ENCODE measurements at regions not wholly inside any gene's neighbourhood (a gene's known extent, or its start where the extent isn't known, plus 50 kb on each side); places are given as distances from the start of the nearest gene placed in this dataset.

DNA sequence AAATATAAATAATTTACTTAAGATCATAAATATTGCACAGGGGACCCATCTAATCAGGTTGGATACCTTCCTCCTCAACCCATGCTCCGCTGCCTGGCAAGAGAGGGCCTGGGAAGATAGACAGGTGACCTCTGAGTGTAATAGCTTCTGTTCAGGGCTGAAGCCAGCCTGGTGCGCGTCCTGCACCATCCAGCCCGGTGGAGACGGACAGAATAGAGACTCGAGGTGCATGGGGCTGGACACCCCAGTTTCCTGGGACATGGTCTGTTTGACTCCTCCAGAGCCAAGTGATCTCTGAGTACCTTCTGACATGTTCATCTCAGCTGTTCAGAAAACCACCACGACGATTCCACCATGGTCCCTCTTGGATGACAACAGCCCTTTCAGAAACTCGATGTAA, 209.3 kb upstream of the MYT1L start:
- DNase-seq (ENCODE audit: low read depth) = no peak
- no peak overlapping the region for H3K4me3 ChIP-seq (ENCODE audit: low read depth, low read length)

DNA sequence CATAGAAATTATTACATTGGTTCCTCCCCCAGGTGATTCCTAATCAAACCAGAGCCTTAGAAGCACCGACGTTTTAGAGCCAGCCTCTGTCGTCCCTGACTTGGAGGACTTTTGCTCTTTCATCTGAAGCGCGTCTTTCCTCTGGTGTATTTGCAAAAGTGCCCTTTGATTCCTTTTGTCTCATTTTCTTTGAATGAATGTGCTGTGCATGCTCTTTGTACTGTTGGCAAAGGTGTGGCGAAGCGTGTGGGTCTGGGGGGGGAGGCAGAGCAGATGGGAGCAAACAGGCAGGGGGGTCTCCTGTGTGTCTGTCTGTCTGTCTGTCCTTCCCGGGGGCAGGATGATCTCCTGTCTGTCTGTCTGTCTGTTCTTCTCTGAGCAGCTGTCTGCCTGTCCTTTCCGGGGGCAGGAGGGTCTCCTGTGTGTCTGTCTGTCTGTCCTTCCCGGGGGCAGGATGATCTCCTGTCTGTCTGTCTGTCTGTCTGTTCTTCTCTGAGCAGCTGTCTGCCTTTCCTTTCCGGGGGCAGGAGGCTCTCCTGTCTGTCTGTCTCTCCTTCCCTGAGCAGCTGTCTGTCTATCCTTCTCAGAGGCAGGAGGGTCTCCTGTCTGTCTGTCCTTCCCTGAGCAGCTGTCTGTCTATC, 205.5 kb upstream of the MYT1L start:
- no peak for DNase-seq (ENCODE audit: low read depth)
- no peak overlapping the region for H3K4me3 ChIP-seq (ENCODE audit: low read depth, low read length)

DNA sequence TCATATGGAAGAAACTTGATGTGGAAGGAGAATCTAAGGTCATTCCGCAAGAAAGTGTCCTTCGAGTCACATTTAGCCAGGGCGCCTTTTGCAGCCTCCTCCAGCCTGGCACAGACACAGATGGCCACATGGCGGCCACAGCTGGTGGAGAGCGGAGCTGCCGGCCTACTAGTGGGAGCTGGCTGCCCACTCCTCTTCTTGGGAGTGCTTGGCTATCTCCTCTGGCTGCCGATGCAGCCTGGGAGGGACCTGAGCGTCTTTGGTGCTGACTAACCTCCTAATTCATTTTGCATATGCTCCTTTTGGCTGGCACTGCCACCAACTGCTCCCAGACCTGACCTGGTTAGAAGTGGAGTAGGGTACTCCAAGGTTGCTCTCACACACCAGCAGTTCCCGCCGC, 199.3 kb upstream of the MYT1L start:
- DNase-seq (ENCODE audit: low read depth) = no peak
- no peak overlapping the region for H3K4me3 ChIP-seq (ENCODE audit: low read depth, low read length)

DNA sequence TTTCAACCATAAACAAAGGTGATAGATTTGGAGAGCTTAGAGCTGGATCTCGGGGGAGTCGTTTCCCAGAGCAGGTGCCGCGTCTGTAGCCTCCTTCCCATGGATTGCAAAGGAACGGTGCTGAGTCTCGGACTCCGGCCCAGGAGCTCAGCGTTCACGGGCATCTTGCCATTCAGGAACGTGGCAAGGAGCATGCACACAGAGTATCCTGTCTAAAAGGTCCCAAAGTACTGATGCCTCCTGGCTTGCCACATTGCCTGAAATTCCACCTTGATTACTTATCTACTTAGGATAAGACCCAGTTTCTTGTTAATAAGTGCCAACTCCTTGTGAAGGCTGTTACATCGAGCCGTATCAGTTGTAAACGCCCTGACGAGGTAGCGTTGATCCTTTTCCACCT, 197.8 kb upstream of the MYT1L start:
- no peak for DNase-seq (ENCODE audit: low read depth)
- H3K4me3 ChIP-seq (ENCODE audit: low read depth, low read length) = no peak overlapping the region

DNA sequence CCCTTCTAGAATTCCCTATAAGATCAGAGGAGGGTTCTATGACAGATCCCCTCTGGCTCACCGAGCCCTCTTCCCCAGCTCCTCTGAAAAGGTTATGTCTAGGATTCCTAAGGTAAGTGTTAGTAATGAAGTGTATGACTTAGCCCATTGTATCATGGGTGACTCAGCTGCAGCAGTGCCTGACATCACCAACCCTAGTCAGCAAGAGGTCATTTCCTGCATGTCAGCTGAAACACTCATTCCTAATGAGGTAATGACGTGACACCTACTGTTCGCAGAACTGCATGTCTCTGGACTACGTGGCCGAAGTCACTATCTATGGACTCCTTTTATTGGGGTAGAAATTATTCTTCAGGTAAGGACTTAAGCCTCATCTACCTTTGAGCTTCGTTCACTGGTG, 196.1 kb upstream of the MYT1L start:
- DNase-seq (ENCODE audit: low read depth) = no peak
- no peak overlapping the region for H3K4me3 ChIP-seq (ENCODE audit: low read depth, low read length)

DNA sequence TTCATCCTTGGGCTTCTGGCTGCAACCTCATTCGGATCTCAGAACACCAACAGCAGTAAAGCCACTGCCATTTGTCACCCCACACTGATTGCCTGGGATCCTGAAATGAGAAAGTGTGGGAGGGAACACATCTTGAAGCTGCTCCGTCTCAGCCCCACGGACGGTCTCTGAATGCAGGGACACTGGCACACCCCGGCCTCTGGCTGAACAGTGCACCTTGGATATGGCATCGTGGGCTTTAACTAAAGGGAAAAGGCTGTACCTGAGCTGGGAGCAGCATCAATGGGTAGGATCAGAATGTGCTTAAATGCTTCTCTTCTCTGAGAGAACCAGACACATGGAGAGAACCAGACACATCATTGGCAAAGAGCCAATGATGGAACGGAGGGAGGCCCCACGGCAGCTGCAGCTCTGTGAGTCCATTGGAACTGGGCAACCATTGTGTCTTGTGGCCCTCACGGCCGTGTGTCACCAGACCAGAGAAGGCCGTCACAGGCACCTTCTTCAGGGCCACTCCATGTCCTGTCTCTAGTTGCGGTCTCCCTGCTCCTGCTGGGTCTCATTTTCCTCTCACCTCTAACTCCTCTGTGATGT, 193.4 kb upstream of the MYT1L start:
- no peak for DNase-seq (ENCODE audit: low read depth)

DNA sequence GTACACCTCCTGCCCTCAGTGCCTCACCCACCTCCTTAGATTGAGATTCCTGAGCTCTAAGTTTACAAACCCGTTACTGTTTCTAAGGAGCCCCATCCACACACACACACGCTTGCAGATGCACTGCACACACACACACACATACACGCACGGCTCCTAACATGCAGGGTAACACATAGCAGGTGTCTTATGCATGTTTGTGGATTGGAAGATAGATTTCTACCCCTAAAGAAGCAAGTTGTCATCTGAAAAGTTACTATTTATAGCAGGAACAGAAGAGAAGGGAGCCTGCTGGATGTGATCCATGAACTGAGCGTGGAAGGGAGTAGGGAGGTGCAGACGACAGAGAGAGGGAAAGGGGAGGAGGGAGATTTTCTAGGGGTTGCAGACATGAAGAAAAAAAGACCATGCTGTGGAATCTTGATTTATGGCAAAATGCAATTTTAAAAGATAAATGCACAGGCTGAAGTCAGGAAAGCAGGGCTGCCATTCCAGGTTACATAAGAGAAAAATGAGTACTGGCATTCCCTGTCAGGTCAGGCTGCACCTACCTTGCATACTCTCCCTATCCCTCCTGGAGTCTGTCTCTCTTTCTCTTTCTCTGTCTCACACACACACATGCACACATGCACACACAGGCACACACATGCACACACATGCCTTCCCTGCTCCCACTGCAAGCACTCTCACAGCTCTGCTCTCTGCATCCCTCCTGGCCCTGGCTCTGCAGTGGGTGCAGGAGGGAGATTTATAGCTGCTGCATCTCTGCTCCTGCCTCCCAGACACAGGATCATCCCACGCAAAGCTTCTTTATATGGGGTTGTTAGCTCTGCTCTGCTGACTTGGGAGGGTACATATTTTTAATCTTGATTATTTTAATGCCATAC, 192.6 kb upstream of the MYT1L start:
- DNase-seq (ENCODE audit: low read depth) = no peak
- H3K4me3 ChIP-seq (ENCODE audit: low read depth, low read length) = no peak overlapping the region

More for the DNA sequence above, 193.4 kb upstream of the MYT1L start:
- H3K4me3 ChIP-seq (ENCODE audit: low read depth, low read length) = no peak overlapping the region

DNA sequence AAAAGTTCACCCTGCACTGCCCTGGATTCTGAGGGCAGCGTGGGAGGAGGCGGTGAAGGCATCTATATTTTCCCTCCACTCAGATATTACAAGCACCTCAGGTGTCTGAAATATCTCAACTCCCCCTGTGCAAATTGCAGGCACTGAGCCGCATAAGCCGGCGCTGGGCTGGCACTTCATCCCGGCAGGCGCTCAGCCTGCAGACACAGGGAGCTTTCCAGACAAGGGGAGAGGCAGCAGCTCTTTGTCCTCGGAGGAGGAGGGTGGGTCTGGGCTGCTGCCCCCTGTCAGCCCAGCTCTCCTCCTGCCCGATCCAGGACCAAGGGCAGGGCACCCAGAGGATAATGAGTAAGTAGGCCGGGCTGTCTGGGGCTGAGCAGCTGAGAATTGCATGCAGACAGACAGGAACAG, 189.3 kb upstream of the MYT1L start:
- H3K4me3 ChIP-seq (ENCODE audit: low read depth, low read length) = no peak overlapping the region
- DNase-seq (ENCODE audit: low read depth) = no peak

DNA sequence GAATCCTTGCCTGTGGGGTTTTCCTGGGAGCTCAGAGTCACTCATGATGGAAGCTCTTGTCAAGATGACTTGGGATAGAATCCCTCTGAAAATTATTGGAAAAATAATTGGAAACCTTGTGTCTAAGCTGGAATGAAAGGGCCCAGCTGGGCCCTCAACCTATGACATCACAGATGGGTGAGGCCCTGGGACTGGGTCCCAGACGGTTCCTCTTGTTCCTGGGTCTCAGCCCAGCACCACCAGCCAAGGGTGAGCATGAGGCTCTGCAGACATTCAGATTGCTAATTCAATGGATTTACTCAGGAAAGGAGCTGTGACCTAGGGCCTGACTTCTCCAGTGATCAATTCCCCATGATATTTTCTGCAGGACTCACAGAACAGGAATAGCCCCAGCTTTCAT, 188.3 kb upstream of the MYT1L start:
- DNase-seq (ENCODE audit: low read depth) = no peak
- H3K4me3 ChIP-seq (ENCODE audit: low read depth, low read length) = no peak overlapping the region

DNA sequence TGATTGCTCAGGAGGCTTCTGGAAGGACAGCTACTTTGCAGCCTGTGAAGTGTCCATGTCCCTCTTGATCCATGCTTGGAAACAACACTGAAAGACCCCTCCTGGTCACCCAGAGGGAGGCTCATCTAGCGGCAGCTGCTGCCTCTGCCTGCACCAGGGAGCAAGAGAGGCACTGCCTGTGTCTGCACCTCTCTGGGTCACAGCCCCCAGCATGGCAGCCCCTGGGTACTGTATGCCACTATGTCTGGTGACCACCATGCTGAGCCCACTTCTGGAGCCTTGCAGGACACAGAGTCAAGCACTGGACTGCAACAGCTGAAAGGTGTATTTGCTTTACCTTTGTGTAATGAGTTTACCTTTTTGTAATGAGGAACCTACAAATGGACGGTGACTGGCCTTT, 186.3 kb upstream of the MYT1L start:
- DNase-seq (ENCODE audit: low read depth) = no peak
- no peak overlapping the region for H3K4me3 ChIP-seq (ENCODE audit: low read depth, low read length)

DNA sequence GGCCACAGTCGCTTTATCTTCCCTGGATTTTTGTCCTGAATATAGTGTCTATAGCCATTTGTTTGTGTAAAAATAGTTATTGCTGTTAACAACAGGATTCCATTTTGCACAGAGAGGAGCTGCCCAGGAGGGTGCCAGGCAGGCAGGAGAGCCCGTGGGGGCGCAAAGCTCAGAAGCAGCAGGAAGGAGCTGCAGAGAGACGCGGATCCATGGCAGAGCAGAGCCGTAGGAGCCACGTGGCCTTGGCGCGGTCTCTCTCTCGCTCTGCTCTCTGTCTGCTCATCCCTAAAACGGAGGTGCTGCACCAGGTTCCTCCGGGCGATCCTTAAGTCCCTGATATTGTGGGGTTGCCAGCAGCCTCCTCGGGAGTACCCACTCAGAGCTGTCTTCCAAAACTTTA, 185.3 kb upstream of the MYT1L start:
- DNase-seq (ENCODE audit: low read depth) = no peak
- no peak overlapping the region for H3K4me3 ChIP-seq (ENCODE audit: low read depth, low read length)

DNA sequence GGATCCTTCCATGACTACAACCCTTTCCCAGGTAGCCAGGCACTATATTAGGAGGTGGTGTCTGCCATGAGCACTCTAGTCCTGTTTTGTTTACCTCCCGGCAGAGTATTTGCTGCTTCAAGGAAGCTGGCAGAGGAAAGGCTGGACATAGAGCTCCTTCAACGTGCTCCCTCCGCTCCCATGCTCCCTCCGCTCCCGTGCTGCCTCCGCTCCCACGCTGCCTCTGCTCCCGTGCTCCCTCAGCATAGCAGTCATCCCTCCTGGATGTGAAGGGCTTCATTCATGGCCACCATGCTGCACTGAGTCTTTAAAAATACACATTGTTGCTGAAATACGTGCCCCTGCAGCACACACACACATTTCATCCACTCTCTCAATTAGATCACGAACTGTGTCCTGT, 181.9 kb upstream of the MYT1L start:
- DNase-seq (ENCODE audit: low read depth) = no peak
- H3K4me3 ChIP-seq (ENCODE audit: low read depth, low read length) = no peak overlapping the region

DNA sequence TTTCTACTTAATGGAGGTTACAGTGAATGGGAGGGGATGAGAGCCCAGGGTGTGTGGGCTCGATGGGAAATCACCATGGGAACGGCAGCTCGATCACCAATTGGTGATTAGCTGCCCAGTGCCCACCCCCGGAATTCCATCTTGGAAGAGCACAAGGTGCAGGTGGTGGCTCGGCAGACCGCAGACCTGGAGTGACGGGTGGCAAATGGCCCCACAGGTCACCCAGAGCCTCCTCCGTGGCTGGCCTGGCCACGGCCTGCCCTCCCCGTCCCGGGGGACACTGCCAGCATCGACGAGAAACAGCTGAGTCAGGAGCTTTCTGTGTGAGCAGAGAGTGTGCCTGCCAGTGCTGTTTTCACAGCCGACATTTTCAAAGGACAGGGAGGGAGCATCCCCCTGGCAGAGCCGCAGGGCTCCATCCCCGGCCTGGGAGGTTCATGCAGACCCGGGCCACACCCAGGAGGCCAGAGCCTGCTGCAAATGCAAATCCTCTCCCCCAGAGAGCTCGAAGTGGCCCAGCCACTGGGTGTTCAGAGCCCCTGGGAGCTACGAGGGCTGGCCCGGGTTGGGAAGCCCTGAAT, 176.4 kb upstream of the MYT1L start:
- no peak overlapping the region for H3K4me3 ChIP-seq (ENCODE audit: low read depth, low read length)
- DNase-seq (ENCODE audit: low read depth) = no peak

DNA sequence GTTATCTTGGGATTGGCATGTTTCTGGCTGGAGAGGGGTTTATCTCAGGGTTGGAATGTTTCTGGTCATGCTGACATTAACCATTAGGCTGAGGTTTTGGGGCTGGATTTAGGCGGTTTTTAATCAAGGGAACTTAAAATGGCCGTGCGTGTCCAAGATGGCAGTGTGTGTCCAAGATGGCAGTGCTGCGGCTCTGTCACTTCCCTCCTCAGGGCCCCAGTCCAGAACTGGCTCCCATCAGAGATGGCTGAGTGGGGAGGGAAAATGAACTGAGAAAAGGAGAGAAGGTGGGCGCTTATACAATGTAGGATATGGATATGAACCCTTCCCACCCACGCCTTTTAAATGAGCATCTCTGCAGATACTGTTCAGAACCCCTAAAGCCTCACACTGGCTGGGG, 175.5 kb upstream of the MYT1L start:
- DNase-seq (ENCODE audit: low read depth) = no peak
- H3K4me3 ChIP-seq (ENCODE audit: low read depth, low read length) = no peak overlapping the region

DNA sequence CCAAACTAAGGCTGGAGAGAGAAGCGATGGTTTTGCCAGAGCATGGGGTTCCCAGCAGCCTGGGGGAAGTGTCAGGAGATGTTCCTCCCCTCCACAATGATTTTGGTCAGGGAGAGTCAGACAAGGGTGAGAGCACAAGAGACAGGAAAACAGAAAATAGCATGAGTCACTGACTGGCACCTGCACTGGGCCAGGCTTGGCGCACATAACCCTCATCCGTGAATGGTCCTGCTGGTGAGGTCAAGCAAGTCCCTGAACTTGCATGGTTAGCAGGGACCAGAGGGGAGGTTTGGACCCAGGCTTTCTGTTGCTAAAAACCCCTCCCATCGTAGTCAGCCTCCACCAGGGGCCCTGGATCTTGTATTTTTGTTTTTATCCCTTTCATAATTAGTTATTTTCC, 174.5 kb upstream of the MYT1L start:
- DNase-seq (ENCODE audit: low read depth) = no peak
- H3K4me3 ChIP-seq (ENCODE audit: low read depth, low read length) = no peak overlapping the region

DNA sequence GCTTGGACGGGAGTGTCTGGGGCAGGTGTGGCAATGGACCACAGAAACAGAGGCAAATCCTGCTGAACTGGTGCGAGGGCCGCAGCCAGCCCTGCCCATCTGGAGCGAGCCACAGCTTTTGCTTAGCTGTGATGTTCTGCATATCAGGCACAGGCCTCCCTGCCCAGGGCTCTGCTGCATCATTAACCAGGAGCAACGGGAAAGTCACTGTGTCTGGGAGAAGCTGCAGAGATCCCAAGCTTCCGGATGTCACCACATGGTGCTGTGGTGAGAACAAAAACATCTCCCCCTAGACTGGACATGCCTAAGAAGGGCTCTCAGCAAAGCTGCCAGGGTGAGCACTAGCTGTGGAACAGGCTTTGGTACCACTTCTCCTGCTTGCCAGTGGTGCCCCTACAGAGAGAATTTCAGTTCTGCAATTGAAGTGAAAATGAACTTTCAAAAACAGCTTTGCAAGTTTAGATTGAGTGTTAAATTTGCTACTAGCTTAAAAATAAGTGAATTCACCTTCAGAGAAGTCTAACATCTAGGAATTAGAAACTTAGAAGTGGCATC, 172.9 kb upstream of the MYT1L start:
- no peak for DNase-seq (ENCODE audit: low read depth)
- H3K4me3 ChIP-seq (ENCODE audit: low read depth, low read length) = no peak overlapping the region

DNA sequence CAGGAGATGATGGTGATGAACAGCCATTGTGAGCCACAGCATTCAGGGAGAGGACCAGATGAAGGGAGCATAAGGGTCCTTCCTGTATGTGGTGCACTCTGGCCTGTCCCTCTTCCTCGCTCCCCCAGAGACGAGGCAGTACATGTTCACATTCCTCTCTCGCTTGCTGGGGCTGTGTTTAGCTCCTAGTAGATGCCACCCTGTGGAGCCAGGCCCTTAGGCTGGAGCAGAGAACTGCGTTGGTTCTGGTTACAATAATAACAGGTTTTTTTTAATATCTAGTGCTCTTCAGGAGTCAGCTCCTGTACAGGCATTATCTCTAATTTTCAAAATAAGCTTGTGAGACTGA, 171.1 kb upstream of the MYT1L start:
- DNase-seq (ENCODE audit: low read depth) = no peak
- H3K4me3 ChIP-seq (ENCODE audit: low read depth, low read length) = no peak overlapping the region

DNA sequence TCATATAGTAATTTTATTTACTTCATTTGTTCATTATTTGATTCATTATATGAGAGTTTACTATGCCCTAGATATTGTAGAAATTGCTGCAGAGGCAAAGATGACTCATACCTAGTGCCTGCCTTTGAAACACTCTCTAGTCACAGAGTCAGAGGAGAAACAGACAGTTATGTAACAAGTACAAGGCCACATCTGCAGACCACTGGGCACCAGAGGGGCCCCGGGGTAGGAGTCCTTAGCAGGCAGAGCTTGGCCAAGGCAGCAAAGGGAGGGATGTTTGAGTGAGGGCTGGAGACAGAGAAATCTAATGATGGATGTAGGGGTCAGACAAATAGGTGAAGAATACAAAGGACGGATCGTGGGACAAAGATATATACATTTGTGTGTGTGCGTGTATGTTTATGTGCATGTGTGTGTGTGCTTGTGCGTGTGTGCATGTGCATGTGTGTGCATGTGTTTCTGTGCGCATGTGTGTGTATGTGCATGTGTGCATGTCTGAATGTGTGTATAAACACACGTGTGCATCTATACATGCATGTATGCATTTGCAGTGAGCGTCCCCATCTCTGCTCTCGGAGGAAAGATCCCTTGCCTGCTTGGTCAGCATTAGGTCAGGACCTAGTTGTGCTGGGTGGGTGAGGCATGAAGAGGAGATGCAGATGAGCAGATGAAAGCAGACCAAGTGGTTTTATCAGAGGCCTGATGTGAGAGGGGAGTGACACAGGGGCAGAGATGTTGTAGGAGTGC, 170.6 kb upstream of the MYT1L start:
- no peak overlapping the region for H3K4me3 ChIP-seq (ENCODE audit: low read depth, low read length)
- DNase-seq (ENCODE audit: low read depth) = no peak

DNA sequence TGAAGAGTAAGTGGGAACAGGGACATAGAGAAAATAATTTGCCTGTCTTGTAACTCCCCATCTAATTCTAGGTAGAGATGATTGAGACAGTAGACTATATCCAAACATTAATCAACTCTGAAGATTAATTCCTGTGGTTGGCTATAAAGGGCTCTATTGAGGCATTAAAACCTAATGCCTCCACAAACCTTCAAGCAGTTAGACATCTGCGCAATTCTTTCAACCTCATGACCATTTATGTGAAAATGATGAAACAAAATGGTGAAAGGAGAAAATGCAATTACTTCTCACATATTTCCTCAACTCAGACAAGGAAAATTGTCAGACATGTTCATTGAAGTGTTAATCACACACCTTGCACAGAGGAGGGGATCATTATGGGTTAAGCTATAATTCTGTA, 164.5 kb upstream of the MYT1L start:
- H3K4me3 ChIP-seq (ENCODE audit: low read depth, low read length) = no peak overlapping the region
- DNase-seq (ENCODE audit: low read depth) = no peak

DNA sequence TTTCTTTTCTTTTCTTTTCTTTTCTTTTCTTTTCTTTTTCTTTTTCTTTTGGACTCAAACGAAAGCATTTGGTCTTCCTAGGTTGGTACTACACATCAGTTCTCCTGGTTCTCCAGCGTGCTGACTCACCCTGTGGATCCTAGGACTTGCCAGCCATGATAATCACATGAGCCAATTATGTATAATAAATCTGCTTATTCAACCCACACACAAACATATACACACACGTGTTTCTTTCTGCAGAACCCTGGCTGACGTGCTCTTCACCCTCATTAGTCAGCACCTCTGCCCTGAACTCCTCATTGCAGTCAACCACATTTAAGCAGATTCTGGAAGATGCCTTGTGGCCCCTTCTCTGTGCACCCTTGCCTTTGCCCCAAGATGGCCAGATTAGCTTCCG, 162.4 kb upstream of the MYT1L start:
- DNase-seq (ENCODE audit: low read depth) = no peak
- no peak overlapping the region for H3K4me3 ChIP-seq (ENCODE audit: low read depth, low read length)
